Neural crest cell (in vitro differentiated cells): ENCODE measurements at regions not wholly inside any gene's neighbourhood (a gene's known extent, or its start where the extent isn't known, plus 50 kb on each side); places are given as distances from the start of the nearest gene placed in this dataset.

ENCODE experiments used
- DNase-seq: peaks from one replicate; pipeline ENCODE4 v3.0.0; 2021; ENCODE audit warnings: low read depth, mixed read lengths, low spot score
- H3K27ac Mint-ChIP-seq: one replicate; pipeline ENCODE4 v1.8.0; 2021; ENCODE audit warnings: mild to moderate bottlenecking, mixed read lengths; ENCODE audit not compliant: unreplicated experiment
- H3K27me3 Mint-ChIP-seq: 2 replicates; pipeline ENCODE4 v1.8.0; 2021; ENCODE audit warnings: low read depth, mild to moderate bottlenecking, mixed read lengths
- H3K36me3 Mint-ChIP-seq: 2 replicates; pipeline ENCODE4 v1.8.0; 2021; ENCODE audit warnings: low read depth, mild to moderate bottlenecking, mixed read lengths
- H3K4me1 Mint-ChIP-seq: 2 replicates; pipeline ENCODE4 v1.8.0; 2021; ENCODE audit warnings: mixed read lengths
- H3K4me3 Mint-ChIP-seq: one replicate; pipeline ENCODE4 v1.8.0; 2021; ENCODE audit warnings: mild to moderate bottlenecking, mixed read lengths
- H3K9me3 Mint-ChIP-seq: 2 replicates; pipeline ENCODE4 v1.8.0; 2021; ENCODE audit warnings: mixed read lengths
- TF ChIP-seq, protein P1 (sequence below): fragments of 200-600 bp; sonication (generic); conservative IDR thresholded peaks from 2 replicates; pipeline ENCODE4 v1.5.0; 2021; ENCODE audit warnings: antibody characterized with exemption, mild to moderate bottlenecking

DNA sequence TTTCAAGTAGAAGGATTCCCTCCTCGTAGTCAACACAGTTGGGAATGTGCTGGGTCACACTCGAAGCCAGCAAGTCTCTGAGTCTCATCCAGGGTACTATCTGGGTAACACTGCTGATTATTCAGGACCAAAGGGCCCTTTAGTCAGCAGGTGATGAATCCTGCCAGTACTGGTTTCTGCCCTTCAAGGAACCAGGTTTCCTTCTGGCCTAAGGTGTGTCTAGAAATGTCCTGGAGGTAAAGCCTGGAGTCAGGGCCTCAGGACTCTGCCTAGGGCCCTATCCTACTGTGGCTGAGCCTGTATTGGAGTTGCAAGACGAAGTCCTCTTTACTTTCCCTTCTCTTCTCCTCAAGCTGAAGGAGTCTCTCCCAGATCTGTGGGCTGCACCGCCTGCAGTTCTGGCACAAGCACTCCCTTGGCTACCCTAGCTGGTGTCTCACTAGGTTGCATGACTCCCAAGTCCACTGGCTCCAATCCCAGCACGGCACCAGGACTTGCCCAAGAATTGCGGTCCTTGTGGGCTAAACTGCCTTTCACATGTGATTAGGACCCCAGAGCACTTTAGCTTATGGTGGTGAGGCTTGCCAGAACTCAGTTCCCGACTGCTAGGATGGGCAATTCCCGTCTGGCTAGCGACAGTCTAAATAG lies 193.7 kb upstream of the PDE3A start:
- DNase-seq: no peak
- Mint-ChIP-seq H3K36me3 (no peaks in the 10 kb centered on the region), H3K4me1 (no peaks in the 10 kb centered on the region), H3K9me3 (peaks cover 7% of the 10 kb centered on the region), H3K27me3 (no peaks in the 10 kb centered on the region), H3K4me3 (no peak overlapping the region), H3K27ac (no peak overlapping the region)
- TF ChIP-seq, protein P1, sequence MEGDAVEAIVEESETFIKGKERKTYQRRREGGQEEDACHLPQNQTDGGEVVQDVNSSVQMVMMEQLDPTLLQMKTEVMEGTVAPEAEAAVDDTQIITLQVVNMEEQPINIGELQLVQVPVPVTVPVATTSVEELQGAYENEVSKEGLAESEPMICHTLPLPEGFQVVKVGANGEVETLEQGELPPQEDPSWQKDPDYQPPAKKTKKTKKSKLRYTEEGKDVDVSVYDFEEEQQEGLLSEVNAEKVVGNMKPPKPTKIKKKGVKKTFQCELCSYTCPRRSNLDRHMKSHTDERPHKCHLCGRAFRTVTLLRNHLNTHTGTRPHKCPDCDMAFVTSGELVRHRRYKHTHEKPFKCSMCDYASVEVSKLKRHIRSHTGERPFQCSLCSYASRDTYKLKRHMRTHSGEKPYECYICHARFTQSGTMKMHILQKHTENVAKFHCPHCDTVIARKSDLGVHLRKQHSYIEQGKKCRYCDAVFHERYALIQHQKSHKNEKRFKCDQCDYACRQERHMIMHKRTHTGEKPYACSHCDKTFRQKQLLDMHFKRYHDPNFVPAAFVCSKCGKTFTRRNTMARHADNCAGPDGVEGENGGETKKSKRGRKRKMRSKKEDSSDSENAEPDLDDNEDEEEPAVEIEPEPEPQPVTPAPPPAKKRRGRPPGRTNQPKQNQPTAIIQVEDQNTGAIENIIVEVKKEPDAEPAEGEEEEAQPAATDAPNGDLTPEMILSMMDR: no peak

DNA sequence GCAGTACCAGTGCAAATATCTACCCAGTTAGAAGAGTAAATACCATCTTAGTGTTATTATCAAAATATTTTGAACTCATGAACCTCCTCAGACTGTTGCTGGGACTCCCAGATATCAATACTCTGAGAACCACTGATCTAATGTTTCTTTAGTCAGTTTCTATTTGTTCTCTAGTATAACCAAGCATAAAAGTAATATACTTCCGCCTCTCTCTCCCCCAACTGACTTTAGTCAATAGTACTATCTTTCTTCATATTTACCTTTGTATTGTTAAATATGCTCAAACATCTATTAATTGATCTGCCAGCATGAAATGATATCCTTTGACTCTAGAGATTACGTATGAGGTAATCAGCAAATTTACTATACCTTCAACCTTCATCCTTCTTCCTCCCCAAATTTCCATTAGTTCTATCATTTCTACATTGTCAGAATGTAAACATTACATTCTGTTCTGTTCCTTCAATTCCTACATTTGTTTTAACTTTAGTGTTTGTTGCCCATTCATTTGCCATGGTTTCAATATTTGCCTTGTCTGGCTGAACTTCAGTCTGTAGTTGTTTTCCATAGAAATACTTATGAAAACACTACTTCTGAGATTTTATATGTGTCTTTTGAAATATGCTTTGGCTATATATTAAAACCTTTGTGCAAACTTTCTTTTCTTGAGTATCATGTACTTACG lies 192.5 kb upstream of the PDE3A start:
- H3K27me3 Mint-ChIP-seq: no peaks in the 10 kb centered on the region
- no peaks in the 10 kb centered on the region for H3K36me3 Mint-ChIP-seq
- H3K9me3 Mint-ChIP-seq: peaks cover 7% of the 10 kb centered on the region
- TF ChIP-seq, protein P1: no peak
- H3K4me3 Mint-ChIP-seq: no peak overlapping the region
- no peaks in the 10 kb centered on the region for H3K4me1 Mint-ChIP-seq
- DNase-seq: no peak
- no peak overlapping the region for H3K27ac Mint-ChIP-seq

DNA sequence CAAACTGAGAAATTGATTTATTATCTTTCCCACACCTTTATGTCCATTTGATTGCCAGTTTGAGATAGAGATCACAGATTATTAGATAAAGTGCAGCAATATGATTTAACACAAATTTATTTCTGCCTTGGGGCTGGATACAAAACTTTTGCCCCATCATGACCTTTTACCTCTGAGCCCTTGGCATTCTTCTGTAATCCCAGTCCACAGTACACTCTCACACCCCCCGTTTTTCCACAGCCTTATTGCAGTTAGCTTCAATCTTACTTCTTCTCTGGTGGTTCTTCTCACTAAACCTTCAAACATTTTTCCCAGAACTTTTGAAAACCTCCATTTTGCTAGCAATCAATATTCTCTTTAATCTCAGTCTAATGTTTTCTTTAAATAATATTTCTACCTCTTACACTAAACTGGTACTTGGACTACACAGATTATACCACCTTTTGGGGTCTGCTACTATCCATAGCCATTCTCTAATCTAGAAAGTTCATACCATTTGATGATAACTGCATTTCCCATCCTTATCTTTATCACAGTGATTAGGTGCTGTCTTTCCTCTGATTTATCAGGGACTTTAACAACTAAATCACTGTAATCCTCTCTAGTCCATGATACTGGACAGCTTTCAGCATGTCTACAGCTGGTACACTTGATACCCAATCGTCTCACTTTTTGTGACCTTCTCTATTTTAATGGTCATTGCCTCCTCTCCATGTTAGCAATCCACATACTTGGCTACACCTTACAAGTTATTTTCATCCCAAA lies 186.7 kb upstream of the PDE3A start:
- TF ChIP-seq, protein P1: no peak
- no peak overlapping the region for H3K4me3 Mint-ChIP-seq

DNA sequence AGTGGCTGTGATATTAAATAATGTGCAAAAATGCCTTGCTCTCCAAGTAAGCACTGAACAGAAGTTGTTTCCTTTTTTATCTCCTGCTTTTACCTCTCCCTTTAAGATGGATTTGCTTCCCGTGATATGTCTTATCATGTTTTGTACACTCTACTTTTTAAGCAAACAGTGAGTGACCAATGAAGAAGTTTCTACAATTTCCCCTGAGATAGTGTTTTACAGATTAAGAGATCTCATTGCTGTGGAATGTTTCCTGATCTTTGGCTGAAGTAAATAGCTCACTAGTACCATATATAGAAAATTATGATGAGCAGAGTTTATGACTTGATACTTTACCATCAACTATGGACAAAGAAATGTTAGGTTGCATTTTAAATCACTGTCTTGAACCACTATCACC lies 184.8 kb upstream of the PDE3A start:
- TF ChIP-seq, protein P1: no peak
- Mint-ChIP-seq H3K27me3 (no peaks in the 10 kb centered on the region), H3K9me3 (no peaks in the 10 kb centered on the region), H3K4me3 (no peak overlapping the region), H3K4me1 (no peaks in the 10 kb centered on the region), H3K36me3 (no peaks in the 10 kb centered on the region), H3K27ac (no peak overlapping the region)
- DNase-seq: no peak

More for the DNA sequence above, 186.7 kb upstream of the PDE3A start:
- Mint-ChIP-seq H3K4me1 (no peaks in the 10 kb centered on the region), H3K9me3 (no peaks in the 10 kb centered on the region), H3K27me3 (no peaks in the 10 kb centered on the region), H3K27ac (no peak overlapping the region), H3K36me3 (no peaks in the 10 kb centered on the region)
- no peak for DNase-seq

DNA sequence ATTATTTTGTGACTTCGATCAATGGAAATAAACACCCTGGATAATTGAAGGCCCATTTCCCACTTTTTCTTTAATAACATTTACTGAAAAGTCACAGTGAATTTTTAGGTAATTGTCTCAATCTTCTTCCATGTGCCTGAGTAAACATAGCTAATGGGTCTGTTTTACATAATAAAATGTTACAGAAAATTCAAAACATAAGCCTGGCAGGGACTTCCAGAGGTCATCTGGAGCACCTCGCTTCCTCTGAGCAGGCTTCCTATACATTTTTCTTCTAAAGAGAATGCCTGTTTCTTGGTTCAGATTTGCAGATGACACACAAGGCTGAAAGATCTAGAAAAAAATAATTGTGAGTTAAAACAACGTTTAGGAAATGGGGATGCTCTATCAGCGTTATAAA lies 183.8 kb upstream of the PDE3A start:
- DNase-seq: no peak
- TF ChIP-seq, protein P1: no peak
- H3K27ac Mint-ChIP-seq: no peak overlapping the region

More for the DNA sequence above, 183.8 kb upstream of the PDE3A start:
- no peaks in the 10 kb centered on the region for H3K4me1 Mint-ChIP-seq
- no peak overlapping the region for H3K4me3 Mint-ChIP-seq
- no peaks in the 10 kb centered on the region for H3K27me3 Mint-ChIP-seq
- H3K9me3 Mint-ChIP-seq: no peaks in the 10 kb centered on the region
- no peaks in the 10 kb centered on the region for H3K36me3 Mint-ChIP-seq
